SK-N-SH (cell line): ENCODE measurements at regions not wholly inside any gene's neighbourhood (a gene's known extent, or its start where the extent isn't known, plus 50 kb on each side); places are given as distances from the start of the nearest gene placed in this dataset.

ENCODE experiments used
- CTCF ChIA-PET: fragments of 300-600, 350-600 bp; formaldehyde crosslinking; extraction: SDS; loops from one replicate; lab custom pipeline; 2021; lab: Yijun Ruan, JAX
- POLR2A ChIA-PET: fragments of 350-600 bp; sonication (Branson Sonifier 250); formaldehyde crosslinking; extraction: SDS; loops from one replicate; lab custom pipeline; 2020; ENCODE audit warnings: antibody characterized with exemption, inconsistent platforms; lab: Yijun Ruan, JAX
- DNase-seq: peaks from one replicate; pipeline ENCODE4 v3.0.0; 2012
- H2AFZ ChIP-seq: fragments of 200-600 bp; sonication (generic); 2 replicates; pipeline ENCODE4 v1.8.1; 2016; ENCODE audit warnings: antibody characterized with exemption, mild to moderate bottlenecking, low read depth
- H3F3A ChIP-seq: fragments of 200-600 bp; sonication (generic); replicated peaks from 2 replicates; pipeline ENCODE3; 2016; ENCODE audit warnings: antibody characterized with exemption, mild to moderate bottlenecking; ENCODE audit not compliant: insufficient read depth
- H3K27ac ChIP-seq, 2 experiments: fragments of 200-500 bp in 1 of 2; fragments of 200-600 bp in 1 of 2; sonication (Bioruptor generic) in 1 of 2; sonication (generic), shearing (Covaris generic) in 1 of 2; 2 replicates each; pipeline versions ENCODE4 v1.5.1 to v1.6.1; 2014 to 2016; ENCODE audit warnings: low read depth in 2 of 2, inconsistent platforms in 1 of 2, low read length in 1 of 2, mild to moderate bottlenecking in 1 of 2, mixed read lengths in 1 of 2
- H3K27me3 ChIP-seq: fragments of 200-600 bp; sonication (generic), shearing (Covaris generic); 2 replicates; pipeline ENCODE4 v1.6.1; 2016; ENCODE audit warnings: mixed run types; ENCODE audit not compliant: insufficient read depth
- H3K36me3 ChIP-seq, 2 experiments: fragments of 200-500 bp in 1 of 2; fragments of 200-600 bp in 1 of 2; sonication (Bioruptor generic) in 1 of 2; sonication (generic) in 1 of 2; replicated peaks in 1 of 2; 2 replicates each; pipeline versions ENCODE3 to v1.5.1; 2014 to 2016; ENCODE audit warnings: low read length in 1 of 2, mild to moderate bottlenecking in 1 of 2; ENCODE audit not compliant: insufficient read depth in 2 of 2, control insufficient read depth in 1 of 2
- H3K4me1 ChIP-seq, 2 experiments: fragments of 200-500 bp in 1 of 2; fragments of 200-600 bp in 1 of 2; sonication (Bioruptor generic) in 1 of 2; sonication (generic), shearing (Covaris generic) in 1 of 2; 2 replicates each; pipeline versions ENCODE4 v1.5.1 to v1.6.1; 2014 to 2016; ENCODE audit warnings: low read depth in 1 of 2, low read length in 1 of 2, mixed run types in 1 of 2; ENCODE audit not compliant: insufficient read depth in 2 of 2, control insufficient read depth in 1 of 2
- H3K4me2 ChIP-seq: fragments of 200-600 bp; sonication (generic), shearing (Covaris generic); 2 replicates; pipeline ENCODE4 v1.6.1; 2017; ENCODE audit warnings: mixed run types
- H3K4me3 ChIP-seq, 2 experiments: fragments of 200-500 bp in 1 of 2; fragments of 200-600 bp in 1 of 2; sonication (Bioruptor generic) in 1 of 2; sonication (generic), shearing (Covaris generic) in 1 of 2; 2 replicates each; pipeline versions ENCODE4 v1.5.1 to v1.8.1; 2014 to 2016; ENCODE audit warnings: low read depth in 2 of 2, inconsistent platforms in 1 of 2, low read length in 1 of 2, mild to moderate bottlenecking in 1 of 2, mixed read lengths in 1 of 2, moderate library complexity in 1 of 2
- H3K79me2 ChIP-seq: fragments of 200-600 bp; sonication (generic); 2 replicates; pipeline ENCODE4 v1.8.1; 2017; ENCODE audit warnings: mild to moderate bottlenecking; ENCODE audit not compliant: insufficient read depth
- H3K9ac ChIP-seq: fragments of 200-600 bp; sonication (generic); 2 replicates; pipeline ENCODE4 v1.6.1; 2017; ENCODE audit warnings: mixed run types
- H3K9me2 ChIP-seq: fragments of 200-600 bp; sonication (generic); 2 replicates; pipeline ENCODE4 v1.6.1; 2017; ENCODE audit warnings: mixed run types
- H3K9me3 ChIP-seq: fragments of 200-600 bp; sonication (generic); 2 replicates; pipeline ENCODE4 v1.6.1; 2017; ENCODE audit warnings: mixed run types, mild to moderate bottlenecking, moderate library complexity
- H4K20me1 ChIP-seq: fragments of 200-600 bp; sonication (generic); 2 replicates; pipeline ENCODE4 v1.6.1; 2017; ENCODE audit warnings: mild to moderate bottlenecking, mixed run types; ENCODE audit not compliant: insufficient read depth
- ELF1 ChIP-seq: IDR thresholded peaks from 2 replicates; pipeline ENCODE4 v1.4.0; 2012
- EP300 ChIP-seq, 2 experiments: IDR thresholded peaks; 2 replicates each; pipeline versions ENCODE4 v1.4.0 to v1.6.1; 2012; ENCODE audit warnings: borderline replicate concordance in 1 of 2, low read depth in 1 of 2, low read length in 1 of 2
- FOXJ3 ChIP-seq: sonication (generic); formaldehyde crosslinking; IDR thresholded peaks from 2 replicates; pipeline ENCODE4 v1.5.1; 2020; ENCODE audit warnings: mild to moderate bottlenecking, missing genetic modification reagents
- FOXM1 ChIP-seq: IDR thresholded peaks from 2 replicates; pipeline ENCODE4 v1.4.0; 2012; ENCODE audit warnings: low read depth, mild to moderate bottlenecking
- IRF3 ChIP-seq: fragments of 150-350 bp; IDR thresholded peaks from 2 replicates; pipeline ENCODE4 v1.6.1; 2016; ENCODE audit warnings: mild to moderate bottlenecking, low read depth, low read length
- MEF2A ChIP-seq: IDR thresholded peaks from 2 replicates; pipeline ENCODE4 v1.4.0; 2012; ENCODE audit warnings: low read depth, borderline replicate concordance
- NFIC ChIP-seq: IDR thresholded peaks from 2 replicates; pipeline ENCODE4 v1.4.0; 2012; ENCODE audit warnings: borderline replicate concordance
- NRF1 ChIP-seq: IDR thresholded peaks from 2 replicates; pipeline ENCODE4 v1.6.1; 2012; ENCODE audit warnings: low read depth, mild to moderate bottlenecking, low read length
- RCOR1 ChIP-seq: fragments of 150-350 bp; IDR thresholded peaks from 2 replicates; pipeline ENCODE4 v1.6.1; 2017; ENCODE audit warnings: antibody characterized with exemption, low read length
- RFX5 ChIP-seq: IDR thresholded peaks from 2 replicates; pipeline ENCODE4 v1.6.1; 2012; ENCODE audit warnings: mild to moderate bottlenecking, improper control_type of control experiment, low read length
- SIN3A ChIP-seq: IDR thresholded peaks from 2 replicates; pipeline ENCODE4 v1.6.1; 2012; ENCODE audit warnings: low read depth, mild to moderate bottlenecking, low read length, moderate library complexity, borderline replicate concordance
- TAF1 ChIP-seq: IDR thresholded peaks from 2 replicates; pipeline ENCODE4 v1.6.1; 2012; ENCODE audit warnings: low read depth, mild to moderate bottlenecking, low read length, moderate library complexity, borderline replicate concordance
- TCF12 ChIP-seq: IDR thresholded peaks from 2 replicates; pipeline ENCODE4 v1.4.0; 2012
- ZBTB33 ChIP-seq: IDR thresholded peaks from 2 replicates; pipeline ENCODE4 v1.4.0; 2012; ENCODE audit warnings: low read depth, borderline replicate concordance
- WGBS: methylation state at CpG from one replicate; pipeline ENCODE4 v1.1.6; 2017; ENCODE audit warnings: low lambda C conversion rate; 5-methylcytosine and 5-hydroxymethylcytosine counted together
- TF ChIP-seq, protein P1 (sequence below): IDR thresholded peaks from 2 replicates; pipeline ENCODE4 v1.4.0; 2012; ENCODE audit warnings: low read depth
- TF ChIP-seq, protein P2 (sequence below): IDR thresholded peaks from 2 replicates; pipeline ENCODE4 v1.6.1; 2012; ENCODE audit warnings: mild to moderate bottlenecking, low read depth, low read length, moderate library complexity

DNA sequence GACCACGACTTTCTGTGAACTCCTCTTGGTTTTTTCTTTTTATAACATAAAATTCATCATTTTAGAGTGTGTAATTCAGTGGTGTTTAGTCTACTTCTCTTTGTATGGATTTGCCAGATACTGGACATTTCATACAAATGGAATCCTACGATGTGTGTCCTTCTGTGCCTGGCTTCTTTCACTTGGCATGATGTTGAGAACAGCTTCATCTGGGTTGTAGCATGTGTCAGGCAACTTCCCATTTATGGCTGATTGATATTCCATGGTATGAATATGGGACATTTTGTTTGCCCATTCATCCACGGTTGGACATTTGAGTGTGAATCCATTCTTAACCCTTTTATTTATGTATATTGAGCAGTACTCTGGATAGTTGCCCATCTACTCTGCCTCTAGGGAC lies 82.7 kb upstream of the KLF13 start:
- H3K27ac ChIP-seq: no peak overlapping the region
- no peaks in the 10 kb centered on the region for H4K20me1 ChIP-seq
- POLR2A ChIA-PET: no interaction called here
- CTCF ChIA-PET: interaction anchor here (1.2 kb wide), 1 partner anchor 13 kb away, joined by 3 read pairs; no protein-coding TSS in a partner anchor
- no peaks in the 10 kb centered on the region for H3K27me3 ChIP-seq
- H3F3A ChIP-seq: no peaks in the 10 kb centered on the region
- no peak for DNase-seq
- no peaks in the 10 kb centered on the region for H3K9me2 ChIP-seq
- H3K4me2 ChIP-seq: no peak overlapping the region
- no peaks in the 10 kb centered on the region for H3K4me1 ChIP-seq
- no peak overlapping the region for H3K4me3 ChIP-seq
- H3K79me2 ChIP-seq: no peaks in the 10 kb centered on the region
- TF ChIP-seq RCOR1 (no peak), ZBTB33 (no peak)
- H3K36me3 ChIP-seq: no peaks in the 10 kb centered on the region
- no peak overlapping the region for H2AFZ ChIP-seq
- no peak overlapping the region for H3K9ac ChIP-seq
- H3K9me3 ChIP-seq: no peaks in the 10 kb centered on the region
- 26% methylated on average over 3 of the region's 3 CpGs for WGBS

GRCh38 chr15:31245135-31245689 lies 81.4 kb upstream of the KLF13 start:
- Histone ChIP-seq H4K20me1 (no peaks in the 10 kb centered on the region), H3K4me2 (no peak overlapping the region), H3K27me3 (no peaks in the 10 kb centered on the region), H3K9me2 (no peaks in the 10 kb centered on the region), H3K79me2 (no peaks in the 10 kb centered on the region), H3F3A (no peaks in the 10 kb centered on the region), H3K9me3 (no peaks in the 10 kb centered on the region), H3K4me3 (no peak overlapping the region), H3K9ac (no peak overlapping the region), H2AFZ (no peak overlapping the region), H3K36me3 (no peaks in the 10 kb centered on the region), H3K4me1 (no peaks in the 10 kb centered on the region), H3K27ac (no peak overlapping the region)
- DNase-seq: no peak
- CTCF ChIA-PET: interaction anchor here (1.2 kb wide), 1 partner anchor 12 kb away, joined by 3 read pairs; no protein-coding TSS in a partner anchor
- TF ChIP-seq, protein P1, sequence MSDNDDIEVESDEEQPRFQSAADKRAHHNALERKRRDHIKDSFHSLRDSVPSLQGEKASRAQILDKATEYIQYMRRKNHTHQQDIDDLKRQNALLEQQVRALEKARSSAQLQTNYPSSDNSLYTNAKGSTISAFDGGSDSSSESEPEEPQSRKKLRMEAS: no peak
- TF ChIP-seq ELF1: no peak
- TF ChIP-seq FOXJ3: no peak
- no peak for TF ChIP-seq EP300 (IDR thresholded peaks at IDR 0.05; ENCODE audit: borderline replicate concordance in 1 of 2, low read depth in 1 of 2, low read length in 1 of 2)
- TF ChIP-seq TCF12: no peak
- no peak for TF ChIP-seq MEF2A
- no peak for TF ChIP-seq FOXM1
- WGBS: 26% methylated on average over 4 of the region's 4 CpGs
- POLR2A ChIA-PET: no interaction called here

DNA sequence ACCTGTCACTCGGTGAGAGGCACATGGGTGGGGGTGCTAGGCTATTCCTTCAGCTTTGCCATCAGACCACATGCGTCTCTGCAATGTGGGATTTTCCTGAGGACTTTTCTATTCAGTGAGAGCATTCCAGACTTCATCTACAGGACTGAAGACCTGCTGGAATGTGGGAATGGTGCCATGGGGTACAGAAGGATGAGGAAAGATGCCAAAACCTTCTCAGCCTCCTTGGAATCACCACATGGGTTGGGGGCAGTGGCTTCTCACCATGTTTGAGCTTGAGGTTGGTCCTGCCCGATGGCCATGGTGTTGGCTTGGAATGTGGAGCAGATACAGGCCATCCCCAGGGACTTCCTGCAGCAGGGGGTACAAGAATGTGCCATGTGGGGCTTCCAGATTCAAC lies 80.9 kb upstream of the KLF13 start:
- Histone ChIP-seq H4K20me1 (no peaks in the 10 kb centered on the region), H3K4me1 (no peaks in the 10 kb centered on the region), H3K9me3 (no peaks in the 10 kb centered on the region), H3K79me2 (no peaks in the 10 kb centered on the region), H3K27ac (no peak overlapping the region), H3K4me3 (no peak overlapping the region), H3K27me3 (no peaks in the 10 kb centered on the region), H3K9ac (no peak overlapping the region), H3K4me2 (no peak overlapping the region), H3K36me3 (no peaks in the 10 kb centered on the region), H3K9me2 (no peaks in the 10 kb centered on the region), H3F3A (no peaks in the 10 kb centered on the region), H2AFZ (no peak overlapping the region)
- TF ChIP-seq TAF1 (no peak), IRF3 (no peak), RFX5 (no peak), SIN3A (no peak), ELF1 (no peak), EP300 (IDR thresholded peaks at IDR 0.05; ENCODE audit: borderline replicate concordance in 1 of 2, low read depth in 1 of 2, low read length in 1 of 2) (no peak), NFIC (no peak), RCOR1 (no peak), NRF1 (no peak)
- TF ChIP-seq, protein P2, sequence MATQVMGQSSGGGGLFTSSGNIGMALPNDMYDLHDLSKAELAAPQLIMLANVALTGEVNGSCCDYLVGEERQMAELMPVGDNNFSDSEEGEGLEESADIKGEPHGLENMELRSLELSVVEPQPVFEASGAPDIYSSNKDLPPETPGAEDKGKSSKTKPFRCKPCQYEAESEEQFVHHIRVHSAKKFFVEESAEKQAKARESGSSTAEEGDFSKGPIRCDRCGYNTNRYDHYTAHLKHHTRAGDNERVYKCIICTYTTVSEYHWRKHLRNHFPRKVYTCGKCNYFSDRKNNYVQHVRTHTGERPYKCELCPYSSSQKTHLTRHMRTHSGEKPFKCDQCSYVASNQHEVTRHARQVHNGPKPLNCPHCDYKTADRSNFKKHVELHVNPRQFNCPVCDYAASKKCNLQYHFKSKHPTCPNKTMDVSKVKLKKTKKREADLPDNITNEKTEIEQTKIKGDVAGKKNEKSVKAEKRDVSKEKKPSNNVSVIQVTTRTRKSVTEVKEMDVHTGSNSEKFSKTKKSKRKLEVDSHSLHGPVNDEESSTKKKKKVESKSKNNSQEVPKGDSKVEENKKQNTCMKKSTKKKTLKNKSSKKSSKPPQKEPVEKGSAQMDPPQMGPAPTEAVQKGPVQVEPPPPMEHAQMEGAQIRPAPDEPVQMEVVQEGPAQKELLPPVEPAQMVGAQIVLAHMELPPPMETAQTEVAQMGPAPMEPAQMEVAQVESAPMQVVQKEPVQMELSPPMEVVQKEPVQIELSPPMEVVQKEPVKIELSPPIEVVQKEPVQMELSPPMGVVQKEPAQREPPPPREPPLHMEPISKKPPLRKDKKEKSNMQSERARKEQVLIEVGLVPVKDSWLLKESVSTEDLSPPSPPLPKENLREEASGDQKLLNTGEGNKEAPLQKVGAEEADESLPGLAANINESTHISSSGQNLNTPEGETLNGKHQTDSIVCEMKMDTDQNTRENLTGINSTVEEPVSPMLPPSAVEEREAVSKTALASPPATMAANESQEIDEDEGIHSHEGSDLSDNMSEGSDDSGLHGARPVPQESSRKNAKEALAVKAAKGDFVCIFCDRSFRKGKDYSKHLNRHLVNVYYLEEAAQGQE: no peak
- ChIA-PET CTCF (no interaction called here), POLR2A (no interaction called here)
- DNase-seq: no peak
- 50% methylated on average over 2 of the region's 3 CpGs for WGBS
